Esophagus muscularis mucosa (tissue), 4 donors: ENCODE measurements at regions not wholly inside any gene's neighbourhood (a gene's known extent, or its start where the extent isn't known, plus 50 kb on each side); places are given as distances from the start of the nearest gene placed in this dataset.

Experiments used
- DNase-seq: peaks from one replicate; pipeline ENCODE4 v3.0.0-alpha.2; 2017; ENCODE audit errors: extremely low spot score
- H3K27ac ChIP-seq, 4 donors: fragments of 200-600 bp; sonication (generic); replicated peaks in 1 of 4; 1 replicate in 3 of 4; 2 replicates in 1 of 4; pipeline ENCODE4 v1.5.1; 2016 to 2019; ENCODE audit warnings: mild to moderate bottlenecking in 1 of 4
- H3K27me3 ChIP-seq, 4 donors: fragments of 200-600 bp; sonication (generic); one replicate each; pipeline versions ENCODE4 v1.5.1 to v1.6.0; 2016 to 2019
- H3K36me3 ChIP-seq, 4 donors: fragments of 200-600 bp; sonication (generic); one replicate each; pipeline ENCODE4 v1.5.1; 2016 to 2019
- H3K4me1 ChIP-seq, 4 donors: fragments of 200-600 bp; sonication (generic); one replicate each; pipeline ENCODE4 v1.5.1; 2016 to 2019
- H3K4me3 ChIP-seq, 4 donors: fragments of 200-600 bp; sonication (generic); 1 replicate in 2 of 4; 2 replicates in 2 of 4; pipeline ENCODE4 v1.5.1; 2016 to 2019; ENCODE audit warnings: mild to moderate bottlenecking in 4 of 4, moderate library complexity in 1 of 4
- H3K9me3 ChIP-seq, 4 donors: fragments of 200-600 bp; sonication (generic); 1 replicate in 3 of 4; 2 replicates in 1 of 4; pipeline ENCODE4 v1.5.1; 2016 to 2019
- CTCF ChIP-seq, 3 experiments: fragments of 200-600 bp in 2 of 3; fragments of 450-650 bp in 1 of 3; sonication (generic) in 2 of 3; IDR thresholded peaks; one replicate each; pipeline ENCODE4 v1.5.1; 2017 to 2019; ENCODE audit warnings: antibody characterized with exemption in 3 of 3, mild to moderate bottlenecking in 2 of 3, moderate library complexity in 1 of 3
- EP300 ChIP-seq: sonication (generic); formaldehyde crosslinking; IDR thresholded peaks from one replicate; pipeline ENCODE4 v1.6.1; 2017; ENCODE audit warnings: antibody characterized with exemption
- POLR2A ChIP-seq: fragments of 450-650 bp; IDR thresholded peaks from one replicate; pipeline ENCODE4 v1.6.1; 2017; ENCODE audit warnings: antibody characterized with exemption, moderate library complexity, mild to moderate bottlenecking, low read depth
- POLR2AphosphoS5 ChIP-seq, 2 donors: sonication (generic); formaldehyde crosslinking; IDR thresholded peaks; one replicate each; pipeline ENCODE4 v1.6.1; 2017; ENCODE audit warnings: antibody characterized with exemption in 2 of 2
- WGBS: methylation state at CpG from one replicate; pipeline ENCODE4 v1.1.5; 2018; 5-methylcytosine and 5-hydroxymethylcytosine counted together
- intact Hi-C: fragments of 100-400 bp; cut with DNase I; formaldehyde crosslinking; loops from one replicate; pipeline ENCODE4 v1.15.1; 2023

GRCh38 chr6:47144306-47144705, 102.2 kb upstream of the ADGRF1 start:
- H3K27me3 ChIP-seq: no peaks in the 10 kb centered on the region
- no peak for DNase-seq
- intact Hi-C loops: no loop called here
- H3K9me3 ChIP-seq: no peaks in the 10 kb centered on the region
- TF ChIP-seq CTCF (IDR thresholded peaks at IDR 0.05): no peak
- TF ChIP-seq POLR2AphosphoS5 (IDR thresholded peaks at IDR 0.05): peak in 1 of 2 donors; percentile 52
- no peak for TF ChIP-seq EP300
- no peak for TF ChIP-seq POLR2A
- peak overlapping the region in 3 of 4 donors; percentile 34 to 50 (median 48) for H3K27ac ChIP-seq
- peaks cover 6 to 42% (median 38%) of the 10 kb centered on the region in 4 donors for H3K4me1 ChIP-seq
- 55% methylated on average over 4 of the region's 4 CpGs for WGBS
- H3K4me3 ChIP-seq: no peak overlapping the region
- no peaks in the 10 kb centered on the region for H3K36me3 ChIP-seq

- Histone ChIP-seq H3K27me3 (no peaks in the 10 kb centered on the region), H3K4me1 (peaks cover 3 to 29% (median 24%) of the 10 kb centered on the region in 4 donors), H3K9me3 (no peaks in the 10 kb centered on the region), H3K36me3 (no peaks in the 10 kb centered on the region), H3K27ac (no peak overlapping the region), H3K4me3 (no peak overlapping the region)
- intact Hi-C loops: no loop called here
- no peak for TF ChIP-seq EP300
- no peak for TF ChIP-seq POLR2AphosphoS5 (IDR thresholded peaks at IDR 0.05)
- no peak for TF ChIP-seq POLR2A
- no peak for TF ChIP-seq CTCF (IDR thresholded peaks at IDR 0.05)
- no peak for DNase-seq
- 84% methylated on average over 2 of the region's 2 CpGs for WGBS
These were observed 99.8 kb upstream of the ADGRF1 start for GRCh38 chr6:47141963-47142362.

GRCh38 chr6:47141171-47141570, 99.0 kb upstream of the ADGRF1 start:
- Histone ChIP-seq H3K9me3 (no peaks in the 10 kb centered on the region), H3K27me3 (no peaks in the 10 kb centered on the region), H3K36me3 (no peaks in the 10 kb centered on the region), H3K27ac (no peak overlapping the region), H3K4me1 (peaks cover 0 to 21% (median 17%) of the 10 kb centered on the region in 4 donors), H3K4me3 (no peak overlapping the region)
- DNase-seq: no peak
- intact Hi-C loops: no loop called here
- TF ChIP-seq POLR2A (no peak), POLR2AphosphoS5 (IDR thresholded peaks at IDR 0.05) (no peak), CTCF (IDR thresholded peaks at IDR 0.05) (no peak), EP300 (no peak)
- WGBS: 95% methylated on average over 3 of the region's 3 CpGs

- Histone ChIP-seq H3K36me3 (no peaks in the 10 kb centered on the region), H3K9me3 (no peaks in the 10 kb centered on the region), H3K27ac (no peak overlapping the region), H3K4me3 (no peak overlapping the region), H3K27me3 (no peaks in the 10 kb centered on the region), H3K4me1 (peaks cover 7 to 32% (median 25%) of the 10 kb centered on the region in 4 donors)
- TF ChIP-seq POLR2AphosphoS5 (IDR thresholded peaks at IDR 0.05): no peak
- TF ChIP-seq CTCF (IDR thresholded peaks at IDR 0.05): no peak
- no peak for TF ChIP-seq EP300
- no peak for TF ChIP-seq POLR2A
- WGBS: 78% methylated on average over 6 of the region's 6 CpGs
- intact Hi-C loops: no loop called here
- DNase-seq: no peak
These were observed 95.9 kb upstream of the ADGRF1 start for GRCh38 chr6:47138046-47138445.

- H3K4me3 ChIP-seq: no peak overlapping the region
- DNase-seq: no peak
- intact Hi-C loops: no loop called here
- H3K36me3 ChIP-seq: no peaks in the 10 kb centered on the region
- H3K27me3 ChIP-seq: no peaks in the 10 kb centered on the region
- no peak overlapping the region for H3K27ac ChIP-seq
- no peaks in the 10 kb centered on the region for H3K9me3 ChIP-seq
- H3K4me1 ChIP-seq: peaks cover 11 to 41% (median 33%) of the 10 kb centered on the region in 4 donors
- no peak for TF ChIP-seq EP300
- TF ChIP-seq POLR2A: no peak
- TF ChIP-seq CTCF (IDR thresholded peaks at IDR 0.05): no peak
- no peak for TF ChIP-seq POLR2AphosphoS5 (IDR thresholded peaks at IDR 0.05)
These were observed 94.9 kb upstream of the ADGRF1 start for GRCh38 chr6:47137073-47137472.
